HG03558 (cell line): ENCODE measurements at regions not wholly inside any gene's neighbourhood (a gene's known extent, or its start where the extent isn't known, plus 50 kb on each side); places are given as distances from the start of the nearest gene placed in this dataset.

ENCODE experiments used
- ATAC-seq: cut with Tn5 transposase; IDR thresholded peaks from one replicate; pipeline ENCODE4 v1.9.1; 2021; ENCODE audit warnings: moderate number of reproducible peaks; ENCODE audit not compliant: unreplicated experiment; ENCODE audit errors: extremely low read depth

- ATAC-seq = no peak
Measured at GRCh38 chr4:67250131-67250896, 295.0 kb downstream of the CENPC start.

GRCh38 chr4:67236788-67237187 is 308.5 kb downstream of the CENPC start:
- no peak for ATAC-seq

- ATAC-seq = no peak
Measured at GRCh38 chr4:67236318-67236717, 309.0 kb downstream of the CENPC start.

GRCh38 chr4:67234296-67234695 is 311.0 kb downstream of the CENPC start:
- no peak for ATAC-seq

- ATAC-seq = no peak
Measured at GRCh38 chr4:67229148-67229547, 316.2 kb downstream of the CENPC start.

GRCh38 chr4:67220861-67221260 is 324.4 kb downstream of the CENPC start:
- ATAC-seq = no peak

- no peak for ATAC-seq
Measured at GRCh38 chr4:67218883-67219282, 326.4 kb downstream of the CENPC start.

- no peak for ATAC-seq
Measured at GRCh38 chr4:67207941-67208441, 337.3 kb downstream of the CENPC start.

- no peak for ATAC-seq
Measured at GRCh38 chr4:67204441-67204840, 340.9 kb downstream of the CENPC start.

GRCh38 chr4:67201334-67201733 is 344.0 kb downstream of the CENPC start:
- no peak for ATAC-seq

- ATAC-seq = no peak
Measured at GRCh38 chr4:67198727-67199126, 346.6 kb downstream of the CENPC start.

- no peak for ATAC-seq
Measured at GRCh38 chr4:67167849-67168248, 377.5 kb downstream of the CENPC start.

GRCh38 chr4:67162690-67163089 is 382.6 kb downstream of the CENPC start:
- no peak for ATAC-seq

GRCh38 chr4:67161311-67161710 is 384.0 kb downstream of the CENPC start:
- no peak for ATAC-seq

- ATAC-seq = no peak
Measured at GRCh38 chr4:67160394-67160793, 384.9 kb downstream of the CENPC start.

- ATAC-seq = no peak
Measured at GRCh38 chr4:67158666-67159065, 386.6 kb downstream of the CENPC start.

GRCh38 chr4:67152976-67153375 is 392.3 kb downstream of the CENPC start:
- no peak for ATAC-seq

- ATAC-seq = no peak
Measured at GRCh38 chr4:67151376-67152343, 393.6 kb downstream of the CENPC start.

GRCh38 chr4:67141586-67141985 is 403.7 kb downstream of the CENPC start:
- ATAC-seq = no peak

GRCh38 chr4:67134616-67135015 is 410.7 kb downstream of the CENPC start:
- no peak for ATAC-seq

GRCh38 chr4:67133162-67133561 is 412.1 kb downstream of the CENPC start:
- no peak for ATAC-seq
